Lung (tissue), 11 donors: ENCODE measurements at regions not wholly inside any gene's neighbourhood (a gene's known extent, or its start where the extent isn't known, plus 50 kb on each side); places are given as distances from the start of the nearest gene placed in this dataset.

Experiments used
- ATAC-seq: fragments of 200-7000 bp; cut with Tn5 transposase; one replicate; pipeline ENCODE4 v1.9.1; 2020; ENCODE audit warnings: moderate number of reproducible peaks; ENCODE audit not compliant: insufficient read depth, low FRiP score
- DNase-seq, 3 donors: peaks; one replicate each; pipeline ENCODE4 v3.0.0-alpha.2; 2013 to 2017
- H3K27ac ChIP-seq, 2 donors: one replicate each; pipeline ENCODE4 v1.5.1; 2013; ENCODE audit warnings: mild to moderate bottlenecking in 2 of 2, moderate library complexity in 2 of 2, control low read depth in 1 of 2, inconsistent platforms in 1 of 2, low read depth in 1 of 2, low read length in 1 of 2
- H3K27me3 ChIP-seq, 3 donors: one replicate each; pipeline ENCODE4 v1.5.1; 2013; ENCODE audit warnings: low read length in 2 of 3; ENCODE audit not compliant: control insufficient read depth in 3 of 3, insufficient read depth in 3 of 3
- H3K36me3 ChIP-seq, 4 donors: one replicate each; pipeline ENCODE4 v1.5.1; 2013; ENCODE audit warnings: low read length in 4 of 4, mild to moderate bottlenecking in 1 of 4, moderate library complexity in 1 of 4; ENCODE audit not compliant: control insufficient read depth in 4 of 4, insufficient read depth in 4 of 4
- H3K4me1 ChIP-seq, 5 donors: one replicate each; pipeline ENCODE4 v1.5.1; 2013; ENCODE audit warnings: low read length in 5 of 5, mild to moderate bottlenecking in 2 of 5, moderate library complexity in 1 of 5; ENCODE audit not compliant: control insufficient read depth in 5 of 5, insufficient read depth in 5 of 5
- H3K4me3 ChIP-seq: one replicate; pipeline ENCODE4 v1.5.1; 2013; ENCODE audit warnings: mild to moderate bottlenecking, control low read depth, moderate library complexity
- H3K9ac ChIP-seq, 2 donors: one replicate each; pipeline ENCODE4 v1.5.1; 2013; ENCODE audit warnings: low read length in 2 of 2, control low read depth in 1 of 2; ENCODE audit not compliant: insufficient read depth in 1 of 2
- H3K9me3 ChIP-seq, 4 donors: one replicate each; pipeline ENCODE4 v1.5.1; 2013; ENCODE audit warnings: low read length in 3 of 4, mild to moderate bottlenecking in 1 of 4, moderate library complexity in 1 of 4; ENCODE audit not compliant: control insufficient read depth in 4 of 4, insufficient read depth in 3 of 4
- CTCF ChIP-seq: IDR thresholded peaks from 2 replicates; pipeline ENCODE4 v1.5.1; 2012; ENCODE audit warnings: mild to moderate bottlenecking; ENCODE audit errors: control extremely low read depth, extremely low read depth
- WGBS, 2 donors: extraction: QIAGEN DNeasy Blood & Tissue Kit; methylation state at CpG; one replicate each; pipeline ENCODE4 v1.1.7; 2013; 5-methylcytosine and 5-hydroxymethylcytosine counted together
- donor health status: control.
- donor health status: control.
- donor health status: Bipolar disorder and iron deficiency.
- donor health status: healthy.
- donor health status: DM: yes; HTN: yes; CAD: no.

- Histone ChIP-seq H3K9me3 (no peaks in the 10 kb centered on the region), H3K36me3 (no peaks in the 10 kb centered on the region), H3K27me3 (no peaks in the 10 kb centered on the region), H3K27ac (no peak overlapping the region), H3K4me3 (no peak overlapping the region), H3K9ac (no peak overlapping the region), H3K4me1 (peaks cover 0 to 3% (median 0%) of the 10 kb centered on the region in 5 donors)
- DNase-seq: no peak
- no peak for TF ChIP-seq CTCF
- ATAC-seq: no peak
Measured at GRCh38 chr2:18282026-18282425, 278.4 kb downstream of the RDH14 start.

- 61 to 91% methylated on average over 4 of the region's 4 CpGs for WGBS, 2 donors
- H3K27ac ChIP-seq: no peak overlapping the region
- H3K4me3 ChIP-seq: no peak overlapping the region
- H3K27me3 ChIP-seq: no peaks in the 10 kb centered on the region
- H3K9ac ChIP-seq: no peak overlapping the region
- no peak for ATAC-seq
- DNase-seq: no peak
- no peaks in the 10 kb centered on the region for H3K36me3 ChIP-seq
- no peaks in the 10 kb centered on the region for H3K9me3 ChIP-seq
- no peaks in the 10 kb centered on the region for H3K4me1 ChIP-seq
- no peak for TF ChIP-seq CTCF
Measured at GRCh38 chr2:18276583-18277075, 283.8 kb downstream of the RDH14 start.

- Histone ChIP-seq H3K4me3 (no peak overlapping the region), H3K9ac (no peak overlapping the region), H3K27ac (no peak overlapping the region), H3K4me1 (peaks cover 0 to 3% (median 0%) of the 10 kb centered on the region in 5 donors), H3K36me3 (no peaks in the 10 kb centered on the region), H3K27me3 (no peaks in the 10 kb centered on the region), H3K9me3 (no peaks in the 10 kb centered on the region)
- no peak for ATAC-seq
- no peak for TF ChIP-seq CTCF
- DNase-seq: no peak
Measured at GRCh38 chr2:18273205-18273604, 287.2 kb downstream of the RDH14 start.

GRCh38 chr2:18272148-18272494 lies 288.3 kb downstream of the RDH14 start:
- DNase-seq: no peak
- no peaks in the 10 kb centered on the region for H3K27me3 ChIP-seq
- no peak for ATAC-seq
- no peak overlapping the region for H3K27ac ChIP-seq
- no peak for TF ChIP-seq CTCF
- peaks cover 0 to 3% (median 0%) of the 10 kb centered on the region in 5 donors for H3K4me1 ChIP-seq
- WGBS, 2 donors: 92 to 93% methylated on average over 10 of the region's 10 CpGs
- H3K36me3 ChIP-seq: no peaks in the 10 kb centered on the region
- H3K9me3 ChIP-seq: no peaks in the 10 kb centered on the region
- no peak overlapping the region for H3K4me3 ChIP-seq
- no peak overlapping the region for H3K9ac ChIP-seq
